Ecto neural progenitor cell (in vitro differentiated cells): ENCODE measurements at regions not wholly inside any gene's neighbourhood (a gene's known extent, or its start where the extent isn't known, plus 50 kb on each side); places are given as distances from the start of the nearest gene placed in this dataset.

ENCODE experiments used
- DNase-seq: peaks from one replicate; pipeline ENCODE4 v3.0.0-alpha.2; 2018; ENCODE audit warnings: low spot score

DNA sequence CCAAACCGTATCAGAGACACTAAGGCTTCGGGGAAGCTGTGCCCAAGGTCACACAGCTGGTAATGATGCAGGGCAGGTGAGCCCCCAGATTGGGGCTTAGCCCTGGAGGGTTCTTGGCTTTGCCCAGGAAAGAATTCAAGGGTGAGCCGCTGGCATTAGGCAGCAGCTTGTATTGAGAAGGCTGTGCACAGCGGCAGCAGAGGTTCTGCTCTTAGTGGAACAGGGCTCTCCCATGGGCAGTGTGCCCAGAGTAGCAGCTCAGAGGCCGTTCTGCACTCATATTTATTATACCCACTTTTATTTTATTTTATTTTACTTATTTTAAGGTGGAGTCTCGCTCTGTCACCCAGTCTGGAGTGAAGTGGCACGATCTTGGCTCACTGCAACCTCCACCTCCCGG lies 85.8 kb upstream of the IER5L start:
- DNase-seq: no peak

DNA sequence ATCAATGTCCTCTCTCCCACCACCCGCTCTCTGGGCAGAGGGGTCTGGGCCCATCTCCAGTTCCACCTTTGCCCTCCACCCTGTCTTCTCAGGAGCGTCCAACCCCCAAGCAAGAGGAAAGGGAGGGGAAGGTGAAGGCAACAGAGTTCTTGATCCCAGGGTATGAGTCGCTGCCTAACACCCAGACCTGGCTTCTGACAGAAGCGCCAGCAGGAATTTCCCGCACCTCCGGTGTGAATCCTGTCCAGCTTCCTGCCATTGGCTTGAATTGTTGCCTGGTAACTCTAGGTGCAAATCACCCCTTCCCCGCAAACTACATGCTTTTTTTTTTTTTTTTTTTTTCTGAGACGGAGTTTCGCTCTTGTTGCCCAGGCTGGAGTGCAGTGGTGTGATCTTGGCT lies 84.2 kb upstream of the IER5L start:
- DNase-seq: no peak

DNA sequence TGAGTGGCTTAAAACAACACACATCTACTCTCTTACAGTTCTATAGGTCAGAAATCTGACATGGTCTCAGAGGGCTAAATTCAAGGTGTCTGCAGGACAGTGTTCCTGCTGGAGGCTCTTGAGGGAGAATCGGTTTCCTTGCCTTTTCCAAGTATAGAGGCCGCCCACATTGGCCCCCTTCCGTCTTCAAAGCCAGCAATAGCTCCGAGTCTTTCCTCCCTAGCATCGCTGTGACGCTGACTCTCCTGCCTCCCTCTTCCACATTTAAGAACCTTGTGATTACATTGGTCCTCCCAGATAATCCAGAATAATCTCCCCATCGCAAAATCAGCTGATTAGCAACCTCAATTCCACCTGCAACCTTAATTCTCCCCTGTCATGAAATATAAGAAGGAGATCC lies 81.3 kb upstream of the IER5L start:
- no peak for DNase-seq

- DNase-seq: no peak
Observed at GRCh38 chr9:129258823-129259301, 80.8 kb upstream of the IER5L start.

DNA sequence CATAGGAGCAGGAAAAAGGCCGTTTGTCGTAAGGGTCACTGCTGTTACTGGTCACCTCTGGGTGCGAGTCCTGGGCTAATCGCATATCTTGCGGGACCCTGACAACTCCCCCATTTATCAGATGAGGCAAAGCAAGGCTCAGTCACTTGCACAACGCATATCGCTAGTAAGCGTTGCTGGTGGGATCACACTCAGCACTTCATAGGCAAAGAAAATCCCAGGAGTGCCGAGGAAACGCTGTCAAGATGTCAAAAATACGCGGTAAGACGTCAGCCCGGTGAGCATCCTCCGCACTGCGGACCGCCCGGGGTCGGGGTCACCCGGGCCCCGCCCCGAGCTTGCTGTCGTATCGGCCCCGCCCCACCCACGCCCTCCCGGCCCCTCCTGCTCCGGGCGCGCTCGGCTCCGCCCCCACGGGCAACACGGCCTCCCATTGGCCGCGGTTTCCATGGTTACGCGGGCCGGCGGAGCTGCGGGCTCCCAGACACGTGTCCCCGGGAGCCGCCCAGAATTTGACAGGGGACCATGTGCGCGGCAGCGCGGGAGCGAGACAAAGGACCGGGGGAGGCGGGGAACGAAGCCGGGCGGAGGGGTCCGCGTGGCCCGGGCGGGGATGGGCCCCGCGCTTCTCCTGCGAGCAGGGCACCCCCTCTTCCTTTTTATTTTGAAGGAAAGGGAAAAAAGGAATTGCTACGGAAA lies 80.2 kb upstream of the IER5L start:
- peak; percentile 97 for DNase-seq

GRCh38 chr9:129256959-129257713 lies 79.1 kb upstream of the IER5L start:
- no peak for DNase-seq

- no peak for DNase-seq
Observed at GRCh38 chr9:129254566-129255287, 76.7 kb upstream of the IER5L start.

- no peak for DNase-seq
Observed at GRCh38 chr9:129253803-129254381, 75.8 kb upstream of the IER5L start.

- no peak for DNase-seq
Observed at GRCh38 chr9:129252937-129253802, 75.1 kb upstream of the IER5L start.

DNA sequence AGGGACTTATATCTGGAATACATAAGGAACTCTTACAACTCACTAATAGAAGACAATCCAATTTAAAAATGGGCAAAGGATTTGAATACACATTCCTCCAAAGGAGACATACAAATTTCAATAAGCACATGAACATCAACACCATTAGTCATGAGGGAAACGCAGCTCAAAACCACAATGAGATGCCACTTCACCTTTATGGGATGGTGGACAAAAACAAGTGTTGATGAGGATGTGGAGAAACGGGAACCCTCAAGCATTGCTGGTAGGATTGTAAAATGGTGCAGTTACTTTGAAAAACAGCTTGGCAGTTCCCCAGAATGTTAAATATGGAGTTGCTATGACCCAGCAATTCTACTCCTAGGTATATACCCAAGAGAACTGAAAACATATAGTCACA lies 72.7 kb upstream of the IER5L start:
- no peak for DNase-seq

DNA sequence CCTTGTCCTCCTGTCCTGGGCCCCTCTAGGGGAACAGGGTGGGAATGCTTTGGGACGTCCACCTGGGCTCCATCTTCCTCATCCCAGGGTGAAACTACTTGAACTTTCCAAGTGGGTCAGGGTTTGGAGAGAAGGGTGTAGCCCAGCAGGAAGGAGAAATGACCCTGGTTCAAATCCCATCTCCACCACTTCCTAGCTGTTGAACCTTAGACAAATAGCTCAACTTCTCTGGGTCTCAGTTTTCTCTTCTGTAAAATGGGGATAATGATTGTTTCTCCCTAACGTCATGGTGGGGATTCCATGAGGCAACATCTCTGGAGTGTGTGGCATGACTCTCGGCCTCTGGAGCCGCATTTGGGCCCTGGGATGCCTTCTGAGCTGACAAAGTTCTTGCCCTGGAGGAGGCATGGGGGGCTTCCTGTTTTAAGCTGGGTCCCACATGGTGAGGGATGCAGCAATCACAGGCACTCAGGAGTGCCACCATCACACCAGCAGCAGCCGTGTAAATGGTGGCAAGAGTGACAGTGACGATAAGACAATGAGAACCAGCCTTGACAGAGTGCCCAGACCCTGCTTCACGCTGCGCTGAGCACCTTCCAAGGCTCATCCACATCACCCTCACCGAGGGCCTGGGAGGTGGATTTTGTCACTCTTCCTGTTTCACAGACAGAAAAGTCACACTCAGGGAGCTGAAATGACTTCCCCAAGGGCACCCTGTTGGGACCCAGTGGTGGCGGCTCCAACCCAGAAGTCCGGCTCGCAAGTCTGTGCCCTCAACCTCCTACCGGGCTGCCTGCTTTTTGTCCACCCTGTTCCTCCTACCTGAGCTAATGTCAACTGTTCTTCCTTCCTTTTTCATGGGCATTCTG lies 69.5 kb upstream of the IER5L start:
- no peak for DNase-seq

DNA sequence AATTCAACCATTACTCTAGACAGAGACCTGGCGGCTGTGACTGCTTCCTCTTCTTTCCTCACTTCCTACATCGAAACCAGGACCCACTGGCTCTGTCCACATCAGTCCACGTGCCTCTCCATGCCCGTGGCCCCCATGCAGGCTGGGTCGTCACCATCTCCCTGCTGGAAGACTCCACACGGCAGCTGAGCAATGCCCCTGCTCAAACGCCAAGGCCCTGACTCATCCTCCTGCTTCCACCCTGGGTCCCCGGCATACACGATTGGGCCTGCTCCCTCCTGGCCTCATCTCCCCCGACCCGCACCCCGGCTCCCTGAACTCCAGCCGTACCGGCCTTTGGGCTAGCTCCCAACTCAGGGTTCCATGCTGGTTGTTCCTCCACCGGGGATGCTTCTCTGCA lies 67.2 kb upstream of the IER5L start:
- DNase-seq: no peak

DNA sequence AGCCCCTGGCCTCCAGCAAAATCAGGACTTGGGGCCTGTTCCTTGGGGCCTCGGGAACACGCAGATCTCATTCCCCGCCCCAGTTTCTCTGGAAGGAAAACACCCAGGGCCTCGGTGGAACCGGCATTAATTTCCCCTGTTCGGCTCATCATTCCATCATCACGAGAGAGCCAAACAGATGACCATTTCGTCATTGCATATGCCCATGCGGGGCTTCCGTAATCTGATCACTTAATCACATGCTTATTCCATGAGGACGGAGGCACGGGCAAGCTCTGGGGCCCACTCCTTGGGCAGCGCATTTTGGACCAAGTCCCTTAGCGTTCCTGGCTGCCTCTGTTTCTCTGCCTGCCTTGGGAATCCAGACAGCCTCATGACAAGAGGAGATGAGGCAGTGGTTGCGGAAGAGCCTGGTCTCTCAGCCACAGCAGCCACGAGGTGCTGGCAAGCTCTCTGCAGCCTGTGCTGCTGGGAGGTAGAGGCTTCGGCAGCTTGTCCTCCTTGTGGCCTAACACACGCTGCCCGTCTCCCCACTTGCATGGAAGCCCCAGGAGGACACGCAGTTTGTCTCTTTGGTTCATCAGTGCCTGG lies 65.0 kb upstream of the IER5L start:
- DNase-seq: no peak

DNA sequence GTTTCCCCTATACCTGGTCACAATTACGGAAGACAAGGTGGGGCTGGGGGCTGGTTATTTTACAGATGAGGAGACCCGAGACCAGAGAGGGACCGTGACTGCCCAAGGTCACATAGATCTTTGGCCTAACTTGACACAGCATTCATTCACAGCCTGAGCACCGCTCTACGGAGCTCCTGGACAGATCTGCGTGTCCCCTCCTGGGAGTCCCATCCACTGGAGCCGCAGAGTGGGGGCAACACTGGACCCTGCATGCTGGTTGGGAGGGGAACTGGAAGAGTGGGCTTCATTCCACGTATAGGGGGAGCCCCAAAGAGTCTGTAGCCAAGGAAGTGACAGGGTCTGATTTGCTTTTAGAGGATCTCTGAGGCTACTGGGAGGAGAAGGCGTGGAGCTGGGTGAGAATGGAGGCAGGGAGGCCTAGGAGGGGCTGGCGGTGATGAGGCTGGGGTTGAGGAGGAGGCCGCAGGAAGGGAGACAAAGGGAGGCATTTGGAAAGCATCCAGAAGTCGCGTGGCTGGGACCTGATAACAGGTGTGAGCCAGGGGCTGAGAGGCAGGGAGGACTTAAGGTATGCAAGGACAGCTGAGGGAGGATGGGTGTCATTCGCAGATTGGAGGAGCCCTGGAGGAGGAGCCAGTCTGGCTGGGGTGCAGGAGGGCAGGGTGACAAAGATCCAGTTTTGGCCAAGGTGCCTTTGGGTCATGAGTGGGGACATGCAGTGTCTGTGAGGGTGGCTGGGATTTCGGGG lies 64.3 kb upstream of the IER5L start:
- DNase-seq: no peak

DNA sequence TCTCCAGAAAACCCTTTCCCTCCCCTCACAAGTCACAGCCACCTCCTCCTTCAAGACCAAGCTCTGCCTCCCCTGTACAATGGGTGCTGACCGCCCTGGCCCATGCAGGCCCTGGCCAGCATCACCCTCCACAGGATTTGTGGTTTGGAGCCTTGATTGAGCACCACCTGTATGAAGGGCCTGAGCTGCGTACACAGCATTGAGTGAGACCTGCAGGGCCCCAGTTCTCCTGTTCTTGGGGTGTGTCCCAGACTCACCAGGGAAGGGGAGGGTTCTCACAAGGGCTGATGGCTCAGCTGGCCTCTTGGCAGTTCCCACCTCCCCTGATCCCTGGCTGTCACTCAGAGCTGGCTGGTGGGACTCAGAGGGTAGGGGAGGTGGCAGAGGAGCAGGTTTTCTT lies 63.7 kb upstream of the IER5L start:
- no peak for DNase-seq

DNA sequence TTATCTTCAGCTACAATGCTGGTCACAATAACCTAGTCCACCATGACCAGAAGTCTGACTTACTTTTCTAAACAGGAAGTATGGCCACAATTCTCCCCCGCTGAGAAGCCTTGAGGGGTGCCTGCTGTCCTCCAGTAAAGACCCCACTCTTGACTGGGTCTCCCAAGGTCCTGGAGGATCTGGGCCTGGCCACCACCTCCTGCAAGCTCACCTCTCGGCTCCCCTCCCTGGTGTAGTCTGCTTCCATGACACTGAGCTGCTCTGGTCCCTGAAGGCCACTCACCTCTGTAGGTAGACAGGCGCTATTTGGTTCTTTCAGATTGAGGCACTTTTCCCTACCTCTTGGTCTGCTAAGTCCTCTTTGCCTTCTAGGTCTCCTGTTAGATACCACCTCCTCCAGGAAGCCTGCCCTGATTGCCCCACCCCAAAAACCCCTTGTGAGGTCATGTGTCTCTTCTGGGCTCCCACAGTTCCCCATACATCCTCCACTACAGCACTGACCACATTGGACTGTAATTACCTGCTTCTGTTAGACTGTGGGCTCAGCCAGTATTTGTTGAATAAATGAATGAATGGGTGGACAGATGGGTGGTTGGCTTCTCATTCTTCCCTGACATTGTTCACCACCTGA lies 62.6 kb upstream of the IER5L start:
- no peak for DNase-seq

GRCh38 chr9:129239946-129240490 lies 62.0 kb upstream of the IER5L start:
- no peak for DNase-seq

DNA sequence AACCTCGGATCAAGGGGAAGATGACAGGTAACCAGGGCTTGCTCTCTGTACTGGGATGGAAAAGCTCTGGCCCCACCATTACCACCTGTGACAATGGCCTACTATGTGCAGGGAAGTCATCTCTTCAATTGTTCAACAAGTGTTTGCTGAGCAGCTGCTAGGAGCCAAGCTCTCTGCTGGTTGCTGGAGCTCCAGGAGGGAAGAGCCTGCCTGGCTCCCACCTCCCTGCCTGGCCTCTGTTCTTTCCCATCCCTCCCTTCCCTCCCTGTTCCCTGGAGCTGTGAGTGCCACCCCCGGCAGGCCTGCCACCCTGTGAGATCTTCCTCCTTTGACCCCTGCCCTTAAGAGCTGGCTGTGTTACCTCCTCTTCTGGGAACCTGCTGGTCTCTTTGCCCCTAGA lies 59.7 kb upstream of the IER5L start:
- DNase-seq: no peak

DNA sequence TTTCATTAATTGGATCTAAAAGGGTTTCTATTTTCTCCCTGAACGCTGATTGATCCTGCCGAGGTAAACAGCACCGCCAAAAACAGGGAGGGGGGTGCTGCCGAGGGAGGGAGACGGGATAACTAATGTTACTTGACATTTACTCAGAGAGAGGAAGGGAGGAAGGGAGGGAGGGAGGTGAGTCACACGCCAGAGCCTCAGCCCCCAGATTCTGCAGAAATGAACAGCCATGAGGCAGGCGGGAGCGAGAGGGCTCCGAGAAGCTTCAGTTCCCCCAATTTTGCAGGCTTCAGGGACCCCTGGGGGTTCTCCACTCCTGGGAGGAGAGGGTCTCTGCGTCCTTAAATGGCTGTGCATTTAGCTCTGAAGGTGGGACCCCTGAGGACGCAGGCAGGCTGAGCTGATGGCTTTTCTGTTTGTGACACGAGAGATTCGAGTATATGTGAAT lies 59.1 kb upstream of the IER5L start:
- DNase-seq: no peak
